ENCODE measurements at regions not wholly inside any gene's neighbourhood (a gene's known extent, or its start where the extent isn't known, plus 50 kb on each side); places are given as distances from the start of the nearest gene placed in this dataset.
"Not testable (repeated sequence)": the region's sequence is repeated elsewhere in the genome, so short reads cannot be mapped to it uniquely, and the experiment has no call there.

DNA sequence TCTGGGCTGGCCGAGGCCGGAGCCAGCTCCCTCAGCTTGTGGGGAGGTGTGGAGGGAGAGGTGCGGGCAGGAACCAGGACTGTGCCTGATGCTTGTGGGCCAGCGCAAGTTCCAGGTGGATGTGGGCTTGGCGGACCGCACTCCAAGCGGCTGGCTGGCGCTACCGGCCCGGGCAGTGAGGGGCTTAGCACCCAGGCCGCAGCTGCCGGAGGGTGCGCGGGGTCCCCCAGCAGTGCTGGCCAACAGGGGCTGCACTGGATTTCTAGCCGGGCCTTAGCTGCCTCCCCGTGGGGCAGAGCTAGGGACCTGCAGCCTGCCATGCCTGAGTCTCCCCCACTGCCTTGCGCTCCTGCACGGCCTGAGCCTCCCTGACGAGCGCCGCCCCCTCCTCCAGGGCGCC lies 242.8 kb downstream of the CCSER2 start:
- no peak for DNase-seq

DNA sequence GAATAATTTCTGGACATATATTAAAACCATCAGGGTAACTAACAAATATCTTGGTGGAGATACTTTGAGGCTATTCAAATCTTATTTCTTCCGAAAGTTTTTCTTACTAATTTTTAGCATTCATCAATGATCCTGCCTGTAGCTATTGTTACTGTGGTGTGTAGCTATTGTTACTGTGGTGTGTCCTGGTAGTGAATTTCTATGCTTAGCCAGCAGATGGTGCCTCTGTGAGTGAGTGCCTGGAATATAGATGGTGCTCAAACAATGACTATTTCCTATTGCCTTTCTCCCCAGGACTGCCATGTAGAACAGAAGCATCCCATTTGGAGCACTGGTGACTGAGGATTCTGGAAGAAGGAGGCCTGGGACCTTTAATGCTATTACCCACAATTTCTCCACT lies 245.7 kb downstream of the CCSER2 start:
- DNase-seq, result no peak

DNA sequence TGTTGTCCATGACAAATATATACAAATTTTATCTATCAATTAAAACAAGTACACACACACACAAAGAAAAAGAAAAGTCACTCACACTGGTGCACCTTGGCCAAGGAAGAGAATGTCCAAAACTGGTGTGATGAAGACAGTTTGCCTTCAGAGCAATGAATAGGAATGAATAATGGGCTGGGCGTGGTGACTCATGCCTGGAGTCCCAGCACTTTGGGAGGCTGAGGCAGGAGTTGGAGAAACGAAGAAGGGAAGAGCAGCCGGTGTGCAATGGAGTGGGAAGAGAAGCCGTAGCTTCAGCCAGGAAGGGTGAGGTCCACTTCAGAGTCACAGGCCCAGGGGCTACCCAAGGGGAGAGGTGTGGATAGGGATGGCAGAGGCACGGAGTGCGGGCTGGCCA lies 253.6 kb downstream of the CCSER2 start:
- no peak for DNase-seq

DNA sequence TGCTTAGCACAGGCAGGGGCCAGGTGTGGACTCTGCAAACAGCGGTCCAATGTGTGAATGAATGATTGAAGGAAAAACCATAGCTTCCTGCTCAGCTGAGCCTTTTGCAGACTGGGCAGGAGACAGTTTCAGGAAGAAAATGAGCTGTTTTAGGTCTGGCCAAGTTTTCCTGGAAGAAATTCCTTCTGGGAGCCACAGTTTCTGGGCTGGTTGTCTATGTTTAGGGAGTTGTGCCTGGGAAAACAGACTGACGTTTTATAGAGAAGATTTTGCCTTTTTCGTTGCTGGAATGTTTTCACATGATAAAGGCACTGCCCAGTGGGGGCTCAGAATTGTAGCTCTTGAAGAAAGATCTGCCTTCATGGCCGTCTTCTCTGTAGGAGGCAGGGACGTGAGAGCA lies 255.1 kb downstream of the CCSER2 start:
- no peak for DNase-seq

DNA sequence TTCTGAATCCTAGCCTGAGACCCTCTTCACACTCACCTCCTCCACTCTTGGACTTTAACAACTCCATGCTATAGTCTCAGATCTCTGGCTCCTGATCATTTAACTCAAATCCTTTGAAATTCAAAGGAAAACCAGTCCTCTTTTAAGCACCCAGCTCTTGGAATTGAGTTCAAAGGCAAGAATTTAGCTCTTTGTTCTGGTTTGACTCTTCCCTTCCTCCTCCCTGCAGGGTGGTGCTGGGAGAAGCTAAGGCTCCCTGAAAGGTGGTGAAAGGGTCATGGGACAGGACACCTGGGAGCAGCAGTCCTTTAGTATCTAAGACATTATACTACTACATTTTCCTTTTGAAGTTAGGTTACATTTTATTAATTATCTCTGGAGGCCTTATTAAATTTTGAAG lies 259.4 kb downstream of the CCSER2 start:
- DNase-seq, result no peak

DNA sequence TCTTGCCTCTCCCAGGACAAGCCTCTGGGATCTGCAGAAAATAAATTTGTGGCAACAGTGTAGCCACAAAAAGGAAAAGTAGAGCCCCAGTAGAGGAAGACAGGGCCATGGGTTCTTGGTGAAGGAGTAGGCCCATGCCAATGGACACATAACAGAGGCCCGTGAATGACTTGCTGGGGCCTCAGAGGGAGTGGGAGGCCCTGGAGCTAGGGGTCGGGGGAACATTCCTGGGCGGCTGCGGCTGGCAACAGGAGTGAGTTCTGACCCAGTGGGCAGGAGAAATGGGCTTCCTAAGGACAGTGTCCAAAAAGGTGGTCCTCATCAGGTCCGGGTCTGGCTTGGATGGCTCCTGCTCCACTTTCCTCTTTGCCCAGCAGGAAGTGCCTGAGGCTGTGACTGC lies 260.0 kb downstream of the CCSER2 start:
- no peak for DNase-seq

DNA sequence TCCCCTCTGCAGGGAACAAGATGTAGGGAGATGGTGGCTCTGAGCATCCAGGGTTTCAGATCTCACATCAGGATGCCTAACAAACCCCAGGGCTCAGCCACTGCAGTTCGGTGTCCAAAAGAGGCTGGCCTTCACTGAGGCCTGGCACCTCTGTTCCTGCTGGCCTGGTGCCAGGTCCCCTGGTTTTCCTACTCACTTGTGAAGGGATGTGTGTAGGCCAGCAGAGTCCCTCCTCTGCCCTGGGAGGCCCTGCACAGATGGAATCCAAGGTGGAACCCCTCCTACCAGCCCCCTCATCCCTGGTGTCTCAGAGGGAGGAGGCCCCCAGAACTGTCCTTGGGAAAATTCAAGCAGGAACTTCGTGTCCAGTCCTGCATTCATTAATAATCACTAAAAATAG lies 260.6 kb downstream of the CCSER2 start:
- DNase-seq, result no peak

DNA sequence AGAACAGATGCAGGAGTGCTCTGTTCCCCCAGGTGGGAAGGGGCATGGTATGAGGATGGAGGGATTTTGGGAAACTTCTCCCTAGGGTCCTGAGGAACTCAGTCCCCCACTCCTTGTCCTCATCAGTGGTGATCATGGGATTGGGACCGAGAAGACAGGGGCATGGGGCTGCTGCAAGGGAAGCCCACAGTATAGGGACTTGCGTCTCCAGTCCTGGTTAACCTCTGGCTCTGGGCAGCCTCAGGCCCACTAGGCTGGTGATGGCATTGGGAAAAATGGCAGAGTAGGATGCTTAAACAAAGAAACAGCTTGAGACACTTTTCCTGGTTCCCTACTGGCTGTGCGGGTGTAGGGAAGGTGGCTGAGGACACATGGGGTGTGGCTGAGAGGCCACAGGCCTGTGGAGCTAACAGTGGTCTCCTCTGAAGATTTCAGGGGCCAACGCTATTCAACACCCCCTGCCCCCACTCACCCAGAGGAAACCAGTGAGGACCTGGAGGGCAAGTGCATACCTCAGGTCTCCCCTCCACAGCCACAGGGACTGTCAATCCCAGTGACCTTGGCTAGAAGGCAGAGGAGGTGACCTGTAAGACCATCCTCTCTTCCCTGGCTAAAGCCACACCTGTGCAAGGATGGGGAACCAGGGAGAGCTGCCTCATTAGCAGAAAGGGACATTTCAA lies 261.3 kb downstream of the CCSER2 start:
- no peak for DNase-seq

DNA sequence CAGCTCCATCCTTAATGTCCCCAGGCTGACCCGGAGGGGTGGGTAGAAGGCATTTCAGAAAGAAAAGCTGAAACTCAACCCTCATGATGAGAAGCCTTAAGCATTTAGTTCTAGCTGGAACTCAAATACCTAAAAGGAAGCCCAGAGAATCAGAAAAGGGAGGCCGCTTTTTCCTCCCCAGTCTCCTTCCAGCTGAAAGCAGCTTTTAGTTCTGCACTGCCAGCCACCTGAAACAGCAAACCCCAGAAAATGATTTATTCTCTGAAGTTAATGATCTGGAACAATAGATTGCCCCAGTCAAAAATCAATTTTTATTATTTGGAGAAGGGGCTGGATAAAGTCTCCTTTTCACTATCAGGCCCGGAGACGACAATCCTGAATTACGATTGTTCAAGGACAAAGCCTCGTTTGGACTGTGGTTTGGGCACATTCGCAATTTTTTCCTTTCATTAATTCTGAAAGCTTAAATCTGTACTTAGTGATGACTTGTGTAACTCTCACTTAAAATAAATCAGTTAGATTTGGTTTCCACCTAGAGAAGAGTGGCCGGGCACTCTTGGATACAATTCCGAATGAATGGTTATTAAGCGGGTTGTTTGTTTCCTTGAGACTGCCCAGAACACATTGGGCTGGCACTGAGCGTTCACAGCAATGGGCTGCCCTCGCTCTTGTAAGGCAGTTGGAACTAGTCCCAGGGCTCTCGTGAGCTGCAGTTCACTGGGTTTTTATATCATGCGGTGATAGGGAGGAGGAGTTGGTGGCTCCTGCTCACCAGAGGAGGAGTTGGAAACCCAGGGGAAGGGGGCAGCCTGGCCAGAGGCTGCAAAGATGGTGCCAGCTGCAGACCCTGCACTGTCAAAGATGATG lies 262.2 kb downstream of the CCSER2 start:
- no peak for DNase-seq

DNA sequence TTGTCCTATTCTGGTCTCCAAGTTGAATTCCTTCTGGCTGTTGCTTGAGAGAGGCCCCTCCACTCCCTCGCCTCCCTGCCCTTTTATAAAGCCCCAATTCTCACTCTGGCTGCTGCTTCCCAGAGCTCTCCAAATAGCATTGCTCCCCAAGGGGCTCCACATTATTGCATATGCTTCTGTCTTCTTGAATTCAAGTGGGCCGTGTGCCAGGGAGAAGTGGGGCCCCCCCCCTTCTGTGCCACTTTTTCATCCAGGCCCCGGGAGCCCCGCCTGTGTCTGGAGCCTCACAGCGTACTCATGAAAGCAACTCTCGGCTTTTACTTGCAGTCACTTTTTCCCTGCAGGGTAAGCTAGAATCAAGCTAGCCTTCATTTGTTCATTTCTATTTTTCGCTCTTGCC lies 265.1 kb downstream of the CCSER2 start:
- DNase-seq, result no peak

DNA sequence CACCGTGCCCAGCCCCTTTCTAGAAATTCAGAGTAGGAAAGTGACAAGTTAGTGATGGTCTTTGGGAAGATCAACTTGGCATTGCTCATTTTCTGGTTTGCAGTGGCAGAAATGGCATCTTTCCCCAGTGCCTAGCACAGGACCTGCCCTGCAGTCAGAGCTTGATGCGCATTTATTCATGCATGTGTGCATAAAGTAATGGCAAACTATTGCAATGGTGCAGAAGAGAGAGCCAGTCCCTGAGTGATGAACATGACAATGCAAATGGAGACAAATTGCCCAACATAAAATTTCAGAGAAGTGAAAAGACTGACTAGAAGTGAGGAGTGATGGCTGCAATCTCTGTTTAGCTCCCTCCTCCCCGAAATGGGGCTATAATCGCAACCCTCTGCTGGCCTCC lies 268.2 kb downstream of the CCSER2 start:
- DNase-seq, result no peak

DNA sequence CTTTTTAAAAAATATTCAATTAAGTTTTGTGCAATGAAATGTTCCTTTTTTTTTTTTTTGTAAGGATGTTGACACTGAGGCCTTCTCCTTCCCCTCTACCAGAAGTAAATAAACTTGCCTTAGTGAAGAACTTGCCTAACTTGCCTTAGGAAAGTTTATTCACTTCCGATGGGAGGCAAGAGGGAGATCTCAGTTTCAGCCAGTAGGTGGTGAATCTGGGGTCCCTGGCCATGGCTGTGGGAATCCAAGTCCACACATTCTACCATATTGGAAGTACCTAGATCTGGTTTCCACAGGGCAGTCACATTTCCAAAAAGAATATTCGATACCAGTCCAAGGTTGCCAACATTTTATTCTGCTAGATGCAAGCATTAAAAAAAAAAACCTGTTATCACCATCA lies 270.9 kb downstream of the CCSER2 start:
- no peak for DNase-seq

DNA sequence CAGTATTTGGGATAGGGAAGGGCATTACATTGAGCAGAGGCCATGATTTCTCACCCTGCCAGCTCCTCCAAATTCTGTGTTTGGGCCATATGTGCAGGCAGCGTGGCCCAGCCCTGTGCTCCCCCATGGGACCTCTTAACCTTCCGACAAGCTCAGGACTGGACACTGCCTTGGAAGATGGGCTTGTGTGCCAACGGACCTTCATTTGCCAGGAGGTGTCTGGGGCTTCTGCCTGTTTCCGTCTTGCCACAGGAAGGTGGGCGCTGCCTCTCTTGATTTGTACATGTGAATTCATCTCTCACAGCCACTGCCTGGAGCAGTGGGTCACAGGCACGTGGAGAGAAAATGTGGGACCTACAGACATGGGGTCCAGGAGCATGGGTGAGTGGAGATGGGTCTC lies 272.6 kb downstream of the CCSER2 start:
- DNase-seq, result no peak

DNA sequence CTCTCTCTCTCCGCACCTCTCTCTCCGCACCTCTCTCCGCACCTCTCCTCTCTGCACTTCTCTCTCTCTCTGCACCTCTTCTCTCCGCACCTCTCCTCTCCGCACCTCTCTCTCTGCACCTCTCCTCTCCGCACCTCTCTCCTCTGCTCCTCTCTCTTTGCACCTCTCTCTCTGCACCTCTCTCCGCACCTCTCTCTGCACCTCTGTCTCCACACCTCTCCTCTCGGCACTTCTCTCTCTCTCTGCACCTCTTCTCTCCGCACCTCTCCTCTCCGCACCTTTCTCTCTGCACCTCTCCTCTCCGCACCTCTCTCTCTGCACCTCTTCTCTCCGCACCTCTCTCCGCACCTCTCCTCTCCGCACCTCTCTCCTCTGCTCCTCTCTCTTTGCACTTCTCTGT lies 274.2 kb downstream of the CCSER2 start:
- not testable (repeated sequence) for DNase-seq

DNA sequence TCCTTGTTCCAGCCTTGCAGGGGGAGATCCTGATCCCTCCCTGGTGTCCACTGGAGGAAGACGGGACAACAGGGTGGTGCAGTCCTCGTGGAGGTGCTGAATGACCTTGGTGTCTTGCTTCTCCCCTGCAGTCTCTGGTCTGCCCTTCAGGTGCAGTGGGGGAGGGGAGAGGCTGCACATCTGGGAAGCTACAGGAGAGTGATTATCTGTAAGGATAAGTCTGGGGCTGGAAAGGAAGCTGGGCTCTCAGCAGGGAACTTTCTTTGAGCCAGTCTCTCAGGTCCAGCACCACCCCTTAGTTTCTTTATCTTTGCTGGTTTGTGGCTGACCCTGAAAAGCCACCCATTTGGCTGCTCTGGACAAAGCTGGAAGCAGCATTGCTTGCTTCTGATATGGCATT lies 275.6 kb downstream of the CCSER2 start:
- no peak for DNase-seq

DNA sequence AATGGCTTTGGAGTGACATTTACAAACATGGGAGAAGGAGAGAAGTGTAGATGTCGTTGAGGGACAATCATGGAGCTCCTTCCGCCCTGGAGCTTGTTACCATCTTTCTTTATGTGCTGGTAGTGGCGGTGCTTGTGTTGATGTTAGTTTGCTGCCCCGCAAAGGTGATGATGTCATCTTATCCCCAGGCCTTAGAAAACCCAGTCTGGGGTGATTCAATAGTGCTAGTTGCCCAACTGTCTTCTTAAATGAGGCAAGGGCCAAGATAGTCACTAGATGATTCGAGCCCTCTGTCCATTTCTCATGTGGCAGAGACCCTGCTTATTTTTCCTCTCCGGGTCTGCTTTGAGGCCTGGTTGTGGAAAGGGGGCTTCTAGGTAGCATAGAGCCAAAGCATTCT lies 277.4 kb downstream of the CCSER2 start:
- no peak for DNase-seq

DNA sequence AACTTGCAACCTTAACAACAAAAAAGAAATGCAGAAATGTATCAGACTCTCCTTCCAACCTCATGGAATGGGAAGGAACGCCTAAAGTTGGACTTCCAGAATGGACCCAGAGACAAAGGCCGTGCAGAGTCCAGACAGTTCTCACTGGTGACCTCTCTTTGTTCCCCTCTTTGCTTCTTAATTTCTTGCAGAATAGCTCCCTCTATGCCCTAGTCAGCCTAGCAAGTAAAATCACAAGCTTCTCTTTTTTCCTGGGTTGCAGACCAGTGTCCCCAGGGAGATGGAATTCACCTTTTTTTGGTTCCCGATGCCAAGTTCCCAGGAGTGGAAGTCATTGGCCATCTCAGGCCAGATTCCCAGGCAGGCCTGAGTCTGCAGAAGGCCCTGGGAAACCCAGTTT lies 278.0 kb downstream of the CCSER2 start:
- no peak for DNase-seq

DNA sequence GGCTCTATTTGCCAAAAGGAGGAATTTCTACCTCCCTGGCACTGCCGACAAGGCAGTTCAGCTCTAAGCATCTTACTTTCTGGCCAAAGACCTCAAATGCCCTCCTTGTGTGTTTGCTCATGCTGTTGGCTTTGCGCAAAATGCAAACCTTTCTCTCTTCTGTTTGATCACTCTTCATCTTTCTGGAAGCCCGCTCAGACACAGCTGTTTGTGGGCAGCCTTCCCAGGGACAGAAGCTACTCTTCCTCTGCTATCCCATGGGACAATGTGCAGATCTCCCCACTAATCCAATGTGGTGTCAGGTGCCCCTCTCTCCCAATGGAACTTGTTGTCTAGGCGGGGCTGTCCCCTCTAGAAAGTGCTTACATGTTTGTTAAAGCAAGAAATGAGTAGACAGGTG lies 278.7 kb downstream of the CCSER2 start:
- no peak for DNase-seq

DNA sequence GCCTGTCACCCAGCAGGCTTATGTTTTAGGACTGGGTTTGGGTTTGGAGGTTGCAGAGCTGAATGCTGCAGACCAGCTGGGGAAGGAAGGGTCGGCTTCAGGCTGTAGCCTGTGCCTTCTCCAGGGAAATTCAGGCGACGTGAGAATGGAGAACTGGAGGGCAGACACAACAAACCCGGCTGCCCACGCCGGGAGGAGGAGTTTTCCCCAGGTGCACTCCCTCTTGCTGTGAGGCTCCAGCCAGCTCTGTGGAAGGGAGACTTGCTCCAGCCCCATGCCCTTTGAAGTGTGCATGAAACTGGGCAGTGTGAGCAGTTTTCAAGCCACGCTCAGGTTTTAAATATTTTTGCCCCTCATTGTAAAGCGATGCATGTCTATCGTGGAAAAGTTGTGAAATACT lies 279.1 kb downstream of the CCSER2 start:
- DNase-seq, result no peak

DNA sequence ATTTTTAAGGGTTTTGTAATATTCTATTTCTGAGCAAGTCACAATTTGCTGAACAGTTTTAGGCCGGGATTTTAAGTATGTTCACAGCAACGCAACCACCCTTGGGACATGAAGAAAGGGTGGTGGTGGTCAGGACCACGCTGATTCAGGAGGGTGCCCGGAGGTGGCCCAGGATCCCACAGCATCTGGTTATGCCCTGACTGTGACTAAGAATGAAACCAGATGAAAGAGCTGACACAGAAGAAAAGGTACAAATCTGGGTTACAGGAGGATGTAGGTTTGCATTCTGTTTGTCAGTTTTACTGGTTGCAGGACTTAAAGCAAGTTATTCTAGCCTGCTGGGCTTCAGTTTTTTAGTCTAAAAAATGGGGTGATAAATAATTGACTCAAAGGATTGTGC lies 279.7 kb downstream of the CCSER2 start:
- no peak for DNase-seq

DNA sequence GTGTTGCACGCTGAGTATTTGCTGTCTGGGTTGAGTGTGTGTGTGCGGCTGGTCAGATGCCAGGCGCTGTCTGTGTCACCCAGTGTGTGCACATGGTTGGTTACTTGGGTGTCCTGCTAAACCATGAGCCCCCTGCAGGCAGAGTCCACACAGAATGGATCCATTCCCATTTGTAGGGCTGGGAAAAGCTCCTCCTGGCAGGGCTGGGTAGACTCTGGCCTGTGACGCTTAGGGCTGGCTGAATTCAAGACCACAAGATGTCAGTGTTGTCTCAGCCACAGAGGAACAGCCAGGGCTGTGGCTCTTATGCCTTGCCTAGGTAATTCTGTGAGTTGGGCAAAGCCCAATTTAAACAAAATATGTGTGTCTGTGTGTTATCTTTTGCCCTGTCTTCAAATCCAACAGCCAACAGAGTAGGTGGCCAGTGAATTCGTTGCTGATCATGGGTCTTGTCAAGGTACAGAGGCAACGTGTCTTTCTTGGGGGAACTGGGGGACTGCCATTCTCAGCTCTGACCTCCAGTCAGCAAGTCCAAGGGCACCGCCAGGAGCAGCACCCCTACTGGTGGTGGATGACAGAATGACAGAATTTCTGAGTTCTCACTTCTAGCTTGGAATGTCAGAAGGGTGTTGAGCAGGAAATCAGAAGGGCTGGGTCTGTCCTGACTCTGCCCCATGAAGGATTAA lies 285.1 kb downstream of the CCSER2 start:
- DNase-seq, result no peak

DNA sequence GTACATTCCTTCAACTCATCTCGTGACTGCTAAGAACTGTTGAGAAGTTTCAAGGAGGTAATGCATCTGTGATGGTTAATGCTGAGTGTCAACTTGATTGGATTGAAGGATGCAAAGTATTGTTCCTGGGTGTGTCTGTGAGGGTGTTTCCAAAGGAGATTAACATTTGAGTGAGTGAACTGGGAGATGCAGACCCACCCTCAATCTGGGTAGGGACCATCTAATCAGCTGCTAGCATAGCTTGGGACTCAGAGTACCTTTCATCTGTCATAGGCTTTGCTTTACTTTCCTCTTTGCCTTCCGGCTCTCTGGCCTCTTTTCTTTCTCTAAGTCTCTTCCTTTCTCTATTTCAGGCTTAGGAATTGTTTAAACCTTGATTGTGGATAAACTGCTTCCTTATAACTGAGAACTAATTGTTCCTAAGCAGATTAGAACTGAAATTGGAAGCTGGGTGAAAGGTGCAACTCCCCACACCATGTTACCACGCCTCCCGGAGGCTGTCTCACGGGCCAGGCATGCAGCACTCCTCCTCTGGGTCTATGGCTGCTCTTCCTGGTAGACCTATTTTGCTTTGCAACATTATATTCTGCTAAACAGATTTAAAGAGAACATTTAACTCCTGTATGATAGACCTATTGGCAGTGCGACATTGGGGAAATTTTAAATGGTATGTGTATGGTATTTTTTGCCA lies 298.2 kb downstream of the CCSER2 start:
- no peak for DNase-seq

DNA sequence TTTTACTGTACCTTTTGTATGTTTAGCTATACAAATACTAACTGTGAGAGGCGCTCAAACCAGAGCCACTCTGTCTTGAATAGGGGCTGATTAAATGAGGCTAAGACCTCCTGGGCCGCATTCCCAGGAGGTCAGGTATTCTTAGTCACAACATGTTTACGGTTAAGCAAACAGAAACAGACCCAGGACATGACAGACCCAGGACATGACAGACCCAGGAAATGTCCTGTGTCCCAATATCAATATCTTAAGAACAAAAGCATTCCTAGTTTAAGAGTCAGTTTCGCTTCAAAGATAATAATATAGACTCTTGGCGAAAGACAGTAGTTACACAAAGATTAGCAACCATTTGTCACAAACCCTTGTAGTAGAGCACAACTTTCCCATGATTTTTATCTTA lies 304.5 kb downstream of the CCSER2 start:
- no peak for DNase-seq

DNA sequence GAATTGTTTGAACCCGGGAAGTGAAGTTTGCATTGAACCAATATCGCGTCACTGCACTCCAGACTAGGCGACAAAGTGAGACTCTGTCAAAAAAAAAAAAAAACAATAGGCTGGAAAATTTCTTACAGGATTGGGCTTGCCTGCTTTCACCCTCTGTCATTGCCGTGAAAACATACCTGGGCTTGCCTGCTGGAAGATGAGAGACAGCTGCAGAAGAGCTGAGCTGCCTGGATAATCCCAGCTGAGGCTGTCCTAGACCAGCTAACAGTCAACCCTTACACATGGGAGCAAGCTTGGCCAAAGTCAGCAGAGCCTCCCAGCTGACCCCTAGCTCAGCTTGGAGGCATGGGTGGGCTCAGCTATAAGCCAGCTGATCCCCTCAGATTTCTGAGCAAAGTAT lies 306.2 kb downstream of the CCSER2 start:
- no peak for DNase-seq

Measured in NK-92 treated with Interleukin-12 subunit alpha and Interleukin-12 subunit beta, amount 100 ng/mL, for 24 hours (cell line).